Adrenal gland (tissue), 5 donors: ENCODE measurements at regions not wholly inside any gene's neighbourhood (a gene's known extent, or its start where the extent isn't known, plus 50 kb on each side); places are given as distances from the start of the nearest gene placed in this dataset.

ENCODE experiments used
- CTCF ChIP-seq, 6 experiments: fragments of 450-650 bp in 4 of 6; fragments of 200-600 bp in 2 of 6; sonication (generic) in 1 of 6; IDR thresholded peaks; 1 replicate in 5 of 6; 2 replicates in 1 of 6; pipeline versions ENCODE4 v1.5.1 to v1.8.0; 2016 to 2021; ENCODE audit warnings: antibody characterized with exemption in 6 of 6, mild to moderate bottlenecking in 2 of 6, moderate library complexity in 1 of 6
- POLR2A ChIP-seq, 2 donors: fragments of 450-650 bp; IDR thresholded peaks; one replicate each; pipeline ENCODE4 v1.6.1; 2017; ENCODE audit warnings: antibody characterized with exemption in 2 of 2, mild to moderate bottlenecking in 2 of 2, moderate library complexity in 1 of 2
- donor health status: DM: no; HTN: no; CAD: no.

GRCh38 chr14:39716987-39717570, 284.8 kb upstream of the FBXO33 start:
- no peak for TF ChIP-seq CTCF (IDR thresholded peaks at IDR 0.05)
- no peak for TF ChIP-seq POLR2A (IDR thresholded peaks at IDR 0.05)
